Inferior parietal cortex (tissue), 1 donor: ENCODE measurements at regions not wholly inside any gene's neighbourhood (a gene's known extent, or its start where the extent isn't known, plus 50 kb on each side); places are given as distances from the start of the nearest gene placed in this dataset.
"Not testable (repeated sequence)": the region's sequence is repeated elsewhere in the genome, so short reads cannot be mapped to it uniquely, and the experiment has no call there.

ENCODE experiments used
- DNase-seq: peaks from one replicate; pipeline ENCODE4 v3.0.0-alpha.2; 2016; ENCODE audit errors: extremely low spot score

- no peak for DNase-seq
Observed at GRCh38 chr5:124512952-124513632, 233.3 kb downstream of the ZNF608 start.

GRCh38 chr5:124512236-124512635 is 234.2 kb downstream of the ZNF608 start:
- DNase-seq, result no peak

GRCh38 chr5:124511791-124512190 is 234.6 kb downstream of the ZNF608 start:
- no peak for DNase-seq

- no peak for DNase-seq
Observed at GRCh38 chr5:124507688-124508087, 238.8 kb downstream of the ZNF608 start.

GRCh38 chr5:124504081-124504916 is 242.1 kb downstream of the ZNF608 start:
- DNase-seq, result no peak

- DNase-seq, result no peak
Observed at GRCh38 chr5:124502551-124502950, 243.9 kb downstream of the ZNF608 start.

- DNase-seq, result not testable (repeated sequence)
Observed at GRCh38 chr5:124499818-124500217, 246.6 kb downstream of the ZNF608 start.

- DNase-seq, result not testable (repeated sequence)
Observed at GRCh38 chr5:124496968-124497367, 249.5 kb downstream of the ZNF608 start.

- no peak for DNase-seq
Observed at GRCh38 chr5:124494540-124495116, 251.8 kb downstream of the ZNF608 start.

GRCh38 chr5:124492444-124493224 is 253.8 kb downstream of the ZNF608 start:
- no peak for DNase-seq

GRCh38 chr5:124490315-124490714 is 256.1 kb downstream of the ZNF608 start:
- not testable (repeated sequence) for DNase-seq

- no peak for DNase-seq
Observed at GRCh38 chr5:124481419-124481818, 265.0 kb downstream of the ZNF608 start.

- DNase-seq, result no peak
Observed at GRCh38 chr5:124480964-124481363, 265.5 kb downstream of the ZNF608 start.

GRCh38 chr5:124480022-124480421 is 266.4 kb downstream of the ZNF608 start:
- DNase-seq, result no peak

- DNase-seq, result no peak
Observed at GRCh38 chr5:124478264-124478663, 268.2 kb downstream of the ZNF608 start.

GRCh38 chr5:124477577-124477976 is 268.9 kb downstream of the ZNF608 start:
- no peak for DNase-seq

GRCh38 chr5:124477062-124477461 is 269.4 kb downstream of the ZNF608 start:
- no peak for DNase-seq

- DNase-seq, result no peak
Observed at GRCh38 chr5:124474528-124475215, 271.8 kb downstream of the ZNF608 start.

- DNase-seq, result no peak
Observed at GRCh38 chr5:124468671-124469411, 277.6 kb downstream of the ZNF608 start.

GRCh38 chr5:124467745-124468144 is 278.7 kb downstream of the ZNF608 start:
- DNase-seq, result no peak

GRCh38 chr5:124466011-124466410 is 280.4 kb downstream of the ZNF608 start:
- DNase-seq, result no peak
